ENCODE measurements at regions not wholly inside any gene's neighbourhood (a gene's known extent, or its start where the extent isn't known, plus 50 kb on each side); places are given as distances from the start of the nearest gene placed in this dataset.
"Not testable (repeated sequence)": the region's sequence is repeated elsewhere in the genome, so short reads cannot be mapped to it uniquely, and the experiment has no call there.

- no peak for DNase-seq (ENCODE audit: low read depth, low spot score)
- in situ Hi-C loops (cut with HindIII; ENCODE audit: low pct_unique_long_range_greater_than_20kb, low sequenced_read_pairs) = no loop called here
These were observed 51.0 kb upstream of the RCBTB2 start for GRCh38 chr13:48583859-48584311.

- DNase-seq (ENCODE audit: low read depth, low spot score) = peak; percentile 98
- in situ Hi-C loops (cut with HindIII; ENCODE audit: low pct_unique_long_range_greater_than_20kb, low sequenced_read_pairs) = no loop called here
These were observed 52.6 kb upstream of the RCBTB2 start for GRCh38 chr13:48585456-48585840.

GRCh38 chr13:48586591-48587103, 53.8 kb upstream of the RCBTB2 start:
- DNase-seq (ENCODE audit: low read depth, low spot score) = no peak
- in situ Hi-C loops (cut with HindIII; ENCODE audit: low pct_unique_long_range_greater_than_20kb, low sequenced_read_pairs) = no loop called here

- in situ Hi-C loops (cut with HindIII; ENCODE audit: low pct_unique_long_range_greater_than_20kb, low sequenced_read_pairs) = no loop called here
- DNase-seq (ENCODE audit: low read depth, low spot score) = no peak
These were observed 55.2 kb upstream of the RCBTB2 start for GRCh38 chr13:48588120-48588519.

- in situ Hi-C loops (cut with HindIII; ENCODE audit: low pct_unique_long_range_greater_than_20kb, low sequenced_read_pairs) = no loop called here
- DNase-seq (ENCODE audit: low read depth, low spot score) = no peak
These were observed 57.4 kb upstream of the RCBTB2 start for GRCh38 chr13:48590141-48590901.

GRCh38 chr13:48591124-48591872, 58.4 kb upstream of the RCBTB2 start:
- in situ Hi-C loops (cut with HindIII; ENCODE audit: low pct_unique_long_range_greater_than_20kb, low sequenced_read_pairs); DNase-seq (ENCODE audit: low read depth, low spot score): not testable (repeated sequence)

- DNase-seq (ENCODE audit: low read depth, low spot score) = no peak
- in situ Hi-C loops (cut with HindIII; ENCODE audit: low pct_unique_long_range_greater_than_20kb, low sequenced_read_pairs) = no loop called here
These were observed 59.2 kb upstream of the RCBTB2 start for GRCh38 chr13:48591889-48592687.

GRCh38 chr13:48592688-48593049, 59.8 kb upstream of the RCBTB2 start:
- DNase-seq (ENCODE audit: low read depth, low spot score) = no peak
- in situ Hi-C loops (cut with HindIII; ENCODE audit: low pct_unique_long_range_greater_than_20kb, low sequenced_read_pairs) = no loop called here

GRCh38 chr13:48593536-48593935, 60.2 kb upstream of the CYSLTR2 start:
- no peak for DNase-seq (ENCODE audit: low read depth, low spot score)
- in situ Hi-C loops (cut with HindIII; ENCODE audit: low pct_unique_long_range_greater_than_20kb, low sequenced_read_pairs) = no loop called here

- no peak for DNase-seq (ENCODE audit: low read depth, low spot score)
These were observed 59.5 kb upstream of the CYSLTR2 start for GRCh38 chr13:48594096-48594815.

GRCh38 chr13:48595431-48596429, 58.0 kb upstream of the CYSLTR2 start:
- DNase-seq (ENCODE audit: low read depth, low spot score) = peak; percentile 92
- in situ Hi-C loops (cut with HindIII; ENCODE audit: low pct_unique_long_range_greater_than_20kb, low sequenced_read_pairs) = no loop called here

More at GRCh38 chr13:48594096-48594815, 59.5 kb upstream of the CYSLTR2 start:
- in situ Hi-C loops (cut with HindIII; ENCODE audit: low pct_unique_long_range_greater_than_20kb, low sequenced_read_pairs) = no loop called here

GRCh38 chr13:48600374-48601364, 53.1 kb upstream of the CYSLTR2 start:
- in situ Hi-C loops (cut with HindIII; ENCODE audit: low pct_unique_long_range_greater_than_20kb, low sequenced_read_pairs) = no loop called here
- DNase-seq (ENCODE audit: low read depth, low spot score) = no peak

GRCh38 chr13:48602296-48603016, 51.3 kb upstream of the CYSLTR2 start:
- DNase-seq (ENCODE audit: low read depth, low spot score) = no peak
- in situ Hi-C loops (cut with HindIII; ENCODE audit: low pct_unique_long_range_greater_than_20kb, low sequenced_read_pairs) = no loop called here

- no peak for DNase-seq (ENCODE audit: low read depth, low spot score)
- in situ Hi-C loops (cut with HindIII; ENCODE audit: low pct_unique_long_range_greater_than_20kb, low sequenced_read_pairs) = no loop called here
These were observed 50.4 kb upstream of the CYSLTR2 start for GRCh38 chr13:48603375-48603774.
